T-helper 1 cell treated with Interleukin-12 subunit alpha and Interleukin-12 subunit beta and Interleukin-4 antibody, amounts not matched to agents 30 μg/mL and 1 μg/mL, for 36 hours (primary cell): ENCODE measurements at regions not wholly inside any gene's neighbourhood (a gene's known extent, or its start where the extent isn't known, plus 50 kb on each side); places are given as distances from the start of the nearest gene placed in this dataset.

Experiments
- H3K27ac Mint-ChIP-seq: one replicate; pipeline ENCODE4 v1.8.0; 2021; ENCODE audit warnings: mild to moderate bottlenecking, mixed read lengths
- H3K27me3 Mint-ChIP-seq: one replicate; pipeline ENCODE4 v1.8.0; 2021; ENCODE audit warnings: low read depth, mixed read lengths
- H3K36me3 Mint-ChIP-seq: one replicate; pipeline ENCODE4 v1.8.0; 2021; ENCODE audit warnings: low read depth, mixed read lengths
- H3K4me1 Mint-ChIP-seq: one replicate; pipeline ENCODE4 v1.8.0; 2021; ENCODE audit warnings: low read depth, mixed read lengths
- H3K4me3 Mint-ChIP-seq: one replicate; pipeline ENCODE4 v1.8.0; 2021; ENCODE audit warnings: mild to moderate bottlenecking, moderate library complexity, mixed read lengths
- H3K9me3 Mint-ChIP-seq: one replicate; pipeline ENCODE4 v1.8.0; 2021; ENCODE audit warnings: mixed read lengths

- H3K4me1 Mint-ChIP-seq: no peaks in the 10 kb centered on the region
- H3K27me3 Mint-ChIP-seq: no peaks in the 10 kb centered on the region
- H3K9me3 Mint-ChIP-seq: no peaks in the 10 kb centered on the region
- H3K4me3 Mint-ChIP-seq: no peak overlapping the region
- H3K27ac Mint-ChIP-seq: no peak overlapping the region
- no peaks in the 10 kb centered on the region for H3K36me3 Mint-ChIP-seq
These were observed 209.5 kb downstream of the FNDC1 start for GRCh38 chr6:159378411-159379328.

- H3K4me1 Mint-ChIP-seq: no peaks in the 10 kb centered on the region
- H3K27ac Mint-ChIP-seq: no peak overlapping the region
- H3K4me3 Mint-ChIP-seq: no peak overlapping the region
- H3K27me3 Mint-ChIP-seq: no peaks in the 10 kb centered on the region
- no peaks in the 10 kb centered on the region for H3K36me3 Mint-ChIP-seq
- H3K9me3 Mint-ChIP-seq: no peaks in the 10 kb centered on the region
These were observed 207.4 kb downstream of the FNDC1 start for GRCh38 chr6:159376516-159377158.

GRCh38 chr6:159375014-159375413, 205.8 kb downstream of the FNDC1 start:
- H3K27ac Mint-ChIP-seq: no peak overlapping the region
- no peaks in the 10 kb centered on the region for H3K27me3 Mint-ChIP-seq
- no peaks in the 10 kb centered on the region for H3K36me3 Mint-ChIP-seq
- H3K9me3 Mint-ChIP-seq: peaks cover 4% of the 10 kb centered on the region
- H3K4me1 Mint-ChIP-seq: no peaks in the 10 kb centered on the region
- no peak overlapping the region for H3K4me3 Mint-ChIP-seq

GRCh38 chr6:159373670-159374069, 204.5 kb downstream of the FNDC1 start:
- Mint-ChIP-seq H3K36me3 (no peaks in the 10 kb centered on the region), H3K27ac (no peak overlapping the region), H3K27me3 (no peaks in the 10 kb centered on the region), H3K9me3 (peaks cover 5% of the 10 kb centered on the region), H3K4me3 (no peak overlapping the region), H3K4me1 (no peaks in the 10 kb centered on the region)

- Mint-ChIP-seq H3K27me3 (no peaks in the 10 kb centered on the region), H3K36me3 (no peaks in the 10 kb centered on the region), H3K9me3 (peaks cover 8% of the 10 kb centered on the region), H3K4me3 (no peak overlapping the region), H3K27ac (no peak overlapping the region), H3K4me1 (no peaks in the 10 kb centered on the region)
These were observed 203.1 kb downstream of the FNDC1 start for GRCh38 chr6:159372333-159372732.

GRCh38 chr6:159360306-159360705, 191.1 kb downstream of the FNDC1 start:
- Mint-ChIP-seq H3K4me1 (no peaks in the 10 kb centered on the region), H3K27me3 (peaks cover 5% of the 10 kb centered on the region), H3K4me3 (no peak overlapping the region), H3K27ac (no peak overlapping the region), H3K9me3 (no peaks in the 10 kb centered on the region), H3K36me3 (no peaks in the 10 kb centered on the region)

- no peak overlapping the region for H3K4me3 Mint-ChIP-seq
- H3K36me3 Mint-ChIP-seq: no peaks in the 10 kb centered on the region
- no peaks in the 10 kb centered on the region for H3K4me1 Mint-ChIP-seq
- peaks cover 5% of the 10 kb centered on the region for H3K27me3 Mint-ChIP-seq
- no peaks in the 10 kb centered on the region for H3K9me3 Mint-ChIP-seq
- H3K27ac Mint-ChIP-seq: no peak overlapping the region
These were observed 190.5 kb downstream of the FNDC1 start for GRCh38 chr6:159359581-159360297.

- Mint-ChIP-seq H3K4me3 (no peak overlapping the region), H3K4me1 (no peaks in the 10 kb centered on the region), H3K27me3 (peaks cover 15% of the 10 kb centered on the region), H3K36me3 (no peaks in the 10 kb centered on the region), H3K9me3 (no peaks in the 10 kb centered on the region), H3K27ac (no peak overlapping the region)
These were observed 189.4 kb downstream of the FNDC1 start for GRCh38 chr6:159358562-159358961.

GRCh38 chr6:159357211-159357915, 188.2 kb downstream of the FNDC1 start:
- no peak overlapping the region for H3K4me3 Mint-ChIP-seq
- no peaks in the 10 kb centered on the region for H3K4me1 Mint-ChIP-seq
- H3K27me3 Mint-ChIP-seq: peaks cover 15% of the 10 kb centered on the region
- no peaks in the 10 kb centered on the region for H3K9me3 Mint-ChIP-seq
- no peaks in the 10 kb centered on the region for H3K36me3 Mint-ChIP-seq
- no peak overlapping the region for H3K27ac Mint-ChIP-seq

- no peaks in the 10 kb centered on the region for H3K4me1 Mint-ChIP-seq
- no peaks in the 10 kb centered on the region for H3K9me3 Mint-ChIP-seq
- H3K4me3 Mint-ChIP-seq: no peak overlapping the region
- peaks cover 15% of the 10 kb centered on the region for H3K27me3 Mint-ChIP-seq
- no peak overlapping the region for H3K27ac Mint-ChIP-seq
- H3K36me3 Mint-ChIP-seq: no peaks in the 10 kb centered on the region
These were observed 184.0 kb downstream of the FNDC1 start for GRCh38 chr6:159353193-159353592.

- Mint-ChIP-seq H3K4me3 (no peak overlapping the region), H3K9me3 (no peaks in the 10 kb centered on the region), H3K27me3 (peaks cover 15% of the 10 kb centered on the region), H3K4me1 (no peaks in the 10 kb centered on the region), H3K36me3 (no peaks in the 10 kb centered on the region), H3K27ac (no peak overlapping the region)
These were observed 182.5 kb downstream of the FNDC1 start for GRCh38 chr6:159351707-159352106.

GRCh38 chr6:159349915-159350314, 180.7 kb downstream of the FNDC1 start:
- Mint-ChIP-seq H3K4me1 (no peaks in the 10 kb centered on the region), H3K27ac (no peak overlapping the region), H3K27me3 (peaks cover 10% of the 10 kb centered on the region), H3K4me3 (no peak overlapping the region), H3K36me3 (no peaks in the 10 kb centered on the region), H3K9me3 (no peaks in the 10 kb centered on the region)

- no peaks in the 10 kb centered on the region for H3K36me3 Mint-ChIP-seq
- no peaks in the 10 kb centered on the region for H3K9me3 Mint-ChIP-seq
- H3K4me1 Mint-ChIP-seq: no peaks in the 10 kb centered on the region
- no peak overlapping the region for H3K4me3 Mint-ChIP-seq
- no peak overlapping the region for H3K27ac Mint-ChIP-seq
- peaks cover 11% of the 10 kb centered on the region for H3K27me3 Mint-ChIP-seq
These were observed 174.5 kb downstream of the FNDC1 start for GRCh38 chr6:159343709-159344108.

- no peaks in the 10 kb centered on the region for H3K4me1 Mint-ChIP-seq
- peaks cover 3% of the 10 kb centered on the region for H3K9me3 Mint-ChIP-seq
- H3K36me3 Mint-ChIP-seq: no peaks in the 10 kb centered on the region
- peaks cover 11% of the 10 kb centered on the region for H3K27me3 Mint-ChIP-seq
- no peak overlapping the region for H3K27ac Mint-ChIP-seq
- H3K4me3 Mint-ChIP-seq: no peak overlapping the region
These were observed 172.9 kb downstream of the FNDC1 start for GRCh38 chr6:159342146-159342545.
